DMS114 treated with DMSO at 0.1 percent for 48 hours (cell line): ENCODE measurements at regions not wholly inside any gene's neighbourhood (a gene's known extent, or its start where the extent isn't known, plus 50 kb on each side); places are given as distances from the start of the nearest gene placed in this dataset.

ENCODE experiments used
- DNase-seq: peaks from one replicate; lab custom pipeline; 2025; ENCODE audit not compliant: unreplicated experiment; lab: John Stamatoyannopoulos, UW

GRCh38 chr14:98122527-98122926, 1149.5 kb downstream of the BCL11B start:
- DNase-seq = no peak

GRCh38 chr14:98130691-98131090, 1141.3 kb downstream of the BCL11B start:
- no peak for DNase-seq

- no peak for DNase-seq
Observed at GRCh38 chr14:98131406-98131805, 1140.6 kb downstream of the BCL11B start.

- no peak for DNase-seq
Observed at GRCh38 chr14:98133806-98134205, 1138.2 kb downstream of the BCL11B start.

- DNase-seq = no peak
Observed at GRCh38 chr14:98136012-98136789, 1135.8 kb downstream of the BCL11B start.

GRCh38 chr14:98137131-98138025, 1134.6 kb downstream of the BCL11B start:
- no peak for DNase-seq

- DNase-seq = no peak
Observed at GRCh38 chr14:98138666-98139065, 1133.3 kb downstream of the BCL11B start.

- DNase-seq = no peak
Observed at GRCh38 chr14:98140862-98141530, 1131.0 kb downstream of the BCL11B start.

- no peak for DNase-seq
Observed at GRCh38 chr14:98143566-98143965, 1128.4 kb downstream of the BCL11B start.

- DNase-seq = no peak
Observed at GRCh38 chr14:98144964-98145363, 1127.0 kb downstream of the BCL11B start.

- DNase-seq = no peak
Observed at GRCh38 chr14:98146416-98146815, 1125.6 kb downstream of the BCL11B start.

- DNase-seq = no peak
Observed at GRCh38 chr14:98154254-98154653, 1117.7 kb downstream of the BCL11B start.

- no peak for DNase-seq
Observed at GRCh38 chr14:98156411-98156810, 1115.6 kb downstream of the BCL11B start.

GRCh38 chr14:98160901-98161300, 1111.1 kb downstream of the BCL11B start:
- DNase-seq = no peak

- no peak for DNase-seq
Observed at GRCh38 chr14:98161356-98161755, 1110.6 kb downstream of the BCL11B start.

GRCh38 chr14:98162856-98163805, 1108.9 kb downstream of the BCL11B start:
- no peak for DNase-seq

- DNase-seq = no peak
Observed at GRCh38 chr14:98163873-98164272, 1108.1 kb downstream of the BCL11B start.

GRCh38 chr14:98165976-98166375, 1106.0 kb downstream of the BCL11B start:
- DNase-seq = no peak

- DNase-seq = no peak
Observed at GRCh38 chr14:98167275-98167674, 1104.7 kb downstream of the BCL11B start.

GRCh38 chr14:98167705-98168104, 1104.3 kb downstream of the BCL11B start:
- no peak for DNase-seq
